ENCODE measurements at regions not wholly inside any gene's neighbourhood (a gene's known extent, or its start where the extent isn't known, plus 50 kb on each side); places are given as distances from the start of the nearest gene placed in this dataset.

- no peak for DNase-seq
These were observed 1290.6 kb upstream of the CDH6 start for GRCh38 chr5:29902859-29903258.

DNA sequence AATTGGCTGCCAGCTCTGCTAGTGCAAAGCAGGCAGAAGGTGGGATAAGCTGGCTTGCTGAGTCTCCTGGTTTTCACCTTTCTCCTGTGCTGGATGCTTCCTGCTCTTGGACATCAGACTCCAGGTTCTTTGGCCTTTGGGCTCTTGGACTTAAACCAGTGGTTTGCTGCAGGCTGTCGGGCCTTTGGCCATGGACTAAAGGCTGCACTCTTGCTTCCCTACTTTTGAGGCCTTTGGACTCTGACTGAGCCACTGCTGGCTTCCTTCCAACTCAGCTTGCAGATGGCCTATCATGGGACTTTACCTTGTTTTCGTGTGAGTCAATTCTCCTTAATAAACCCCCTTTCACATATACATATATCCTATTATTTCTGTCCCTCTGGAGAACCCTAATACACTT lies 1293.9 kb upstream of the CDH6 start:
- no peak for DNase-seq

DNA sequence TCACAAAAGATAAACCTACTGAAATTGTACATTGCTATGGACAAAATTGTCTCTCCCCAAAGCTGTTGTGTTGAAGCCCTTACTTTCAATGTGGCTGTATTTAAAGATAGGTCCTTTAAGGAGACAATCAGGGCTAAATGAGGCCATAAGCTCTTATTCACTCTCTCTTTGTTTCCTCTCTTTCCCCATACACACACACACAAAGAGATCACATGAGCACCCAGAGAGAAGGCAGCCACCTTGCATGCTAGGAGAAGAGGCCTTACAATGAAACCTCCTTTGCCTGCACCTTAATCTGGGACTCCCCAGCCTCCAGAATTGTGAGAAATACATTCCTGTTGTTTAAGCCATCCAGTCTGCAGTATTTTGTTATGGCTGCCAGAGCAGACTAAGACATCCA lies 1295.6 kb upstream of the CDH6 start:
- no peak for DNase-seq

GRCh38 chr5:29896646-29897045 lies 1296.8 kb upstream of the CDH6 start:
- DNase-seq = no peak

DNA sequence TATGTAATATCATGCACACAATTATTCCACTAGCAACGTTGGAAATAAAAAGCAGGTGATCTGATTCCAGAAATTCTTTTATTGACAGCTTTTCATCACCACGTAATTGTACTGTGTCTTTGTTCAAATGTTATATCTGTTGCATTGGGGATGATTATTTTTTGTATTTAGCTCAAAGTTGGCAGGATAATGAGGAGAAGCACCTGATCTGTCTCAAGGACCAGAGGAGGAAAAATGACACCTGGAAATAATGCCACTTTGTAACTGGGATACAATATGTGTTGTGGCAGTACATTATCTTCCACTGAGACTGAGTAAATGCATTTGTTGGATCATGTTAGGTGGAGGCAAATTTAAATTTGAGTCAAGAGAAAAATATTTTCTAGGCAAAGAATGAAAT lies 1298.8 kb upstream of the CDH6 start:
- no peak for DNase-seq

DNA sequence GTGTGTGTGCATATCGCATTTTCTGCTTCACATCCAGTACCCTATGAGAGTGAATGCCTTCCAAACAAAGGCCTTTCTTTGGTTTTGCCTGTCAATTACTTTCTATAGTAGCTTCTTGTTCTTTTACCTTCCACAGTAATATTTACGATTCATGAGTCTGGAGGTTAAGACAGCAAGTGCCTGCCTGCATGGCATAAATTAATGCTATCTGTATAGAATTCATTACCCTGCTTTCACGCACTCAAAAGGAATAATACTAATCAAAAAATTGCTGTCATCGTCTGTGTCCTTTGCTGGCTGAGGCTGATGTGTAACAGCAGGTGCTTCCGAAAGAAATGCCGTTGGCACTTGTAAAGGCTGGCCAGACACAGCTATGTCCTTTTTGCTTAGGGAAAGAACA lies 1304.4 kb upstream of the CDH6 start:
- DNase-seq = no peak

GRCh38 chr5:29885595-29885994 lies 1307.9 kb upstream of the CDH6 start:
- DNase-seq = no peak

GRCh38 chr5:29882036-29882435 lies 1311.5 kb upstream of the CDH6 start:
- no peak for DNase-seq

DNA sequence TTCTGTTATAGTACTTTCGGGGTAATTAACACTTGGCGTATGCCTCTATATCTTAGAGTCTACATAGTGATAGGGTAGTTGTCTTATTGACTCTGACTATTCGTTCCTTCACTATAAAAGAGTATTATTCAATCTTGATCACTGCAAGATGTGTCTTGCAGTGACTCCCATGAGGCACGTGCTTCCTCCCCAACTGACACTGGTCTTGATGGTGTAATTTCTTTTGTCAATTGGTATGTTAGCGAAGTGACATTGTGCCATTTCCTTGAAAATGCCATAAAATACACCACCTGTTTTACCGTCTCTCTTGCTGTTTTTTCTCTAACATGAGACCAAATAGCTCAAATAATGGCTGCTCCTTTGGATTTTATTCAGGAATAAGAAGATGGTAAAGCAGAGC lies 1314.1 kb upstream of the CDH6 start:
- DNase-seq = no peak

DNA sequence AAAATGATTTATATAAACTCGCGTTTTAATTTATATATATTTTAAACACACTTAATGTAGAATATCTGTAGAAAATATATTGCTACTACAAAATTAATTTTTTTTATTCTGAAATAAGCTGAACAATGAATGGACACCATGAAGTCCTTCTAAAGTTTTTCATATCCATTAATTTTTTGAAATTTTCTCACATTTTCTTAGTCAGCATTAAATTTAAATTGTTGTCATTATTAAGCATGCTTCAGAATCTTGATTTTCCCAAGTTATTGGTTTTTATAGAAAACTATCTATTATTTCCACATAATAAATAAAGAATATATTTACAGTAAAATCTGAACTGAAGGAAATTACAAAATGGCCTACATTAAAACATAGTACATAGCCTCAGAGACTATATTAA lies 1314.9 kb upstream of the CDH6 start:
- no peak for DNase-seq

DNA sequence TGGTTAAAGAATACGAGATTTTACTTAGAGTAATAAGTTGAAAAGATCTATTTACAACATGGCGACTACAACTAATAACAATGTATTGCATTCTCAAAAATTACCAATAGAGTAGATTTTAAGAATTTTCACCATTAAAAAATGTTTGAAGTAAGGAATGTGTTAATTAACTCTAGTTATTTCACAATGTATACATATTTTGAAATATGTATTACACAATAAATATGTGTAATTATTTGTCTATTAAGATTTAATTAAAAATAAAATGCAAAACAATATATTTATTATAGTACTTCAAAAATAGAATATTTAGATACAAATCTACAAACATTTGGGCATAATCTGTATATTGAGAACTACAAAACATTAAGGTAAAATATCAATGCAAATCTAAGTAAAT lies 1326.3 kb upstream of the CDH6 start:
- no peak for DNase-seq

- no peak for DNase-seq
These were observed 1339.7 kb upstream of the CDH6 start for GRCh38 chr5:29853711-29854220.

DNA sequence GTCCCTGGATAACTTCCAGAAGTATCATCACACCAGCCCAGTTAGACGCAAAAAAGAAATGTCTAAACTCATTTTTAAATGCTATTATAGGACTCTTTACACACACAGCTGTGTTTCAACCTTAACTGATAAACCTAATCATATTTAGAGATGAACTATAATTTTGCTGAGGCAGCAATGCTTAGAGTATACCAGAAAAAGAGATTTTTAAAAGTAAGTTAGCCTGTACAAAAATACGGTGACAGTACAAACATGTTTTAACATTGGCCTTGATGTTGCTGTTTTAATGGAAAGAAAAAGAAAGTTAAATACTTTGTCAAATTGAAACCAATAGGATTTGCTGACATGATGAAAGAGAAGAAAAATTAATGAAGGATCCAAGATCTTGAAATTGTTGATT lies 1341.2 kb upstream of the CDH6 start:
- no peak for DNase-seq

GRCh38 chr5:29845206-29845605 lies 1348.3 kb upstream of the CDH6 start:
- DNase-seq = no peak

- DNase-seq = no peak
These were observed 1360.1 kb upstream of the CDH6 start for GRCh38 chr5:29833394-29833793.

GRCh38 chr5:29822521-29822920 lies 1371.0 kb upstream of the CDH6 start:
- DNase-seq = no peak

DNA sequence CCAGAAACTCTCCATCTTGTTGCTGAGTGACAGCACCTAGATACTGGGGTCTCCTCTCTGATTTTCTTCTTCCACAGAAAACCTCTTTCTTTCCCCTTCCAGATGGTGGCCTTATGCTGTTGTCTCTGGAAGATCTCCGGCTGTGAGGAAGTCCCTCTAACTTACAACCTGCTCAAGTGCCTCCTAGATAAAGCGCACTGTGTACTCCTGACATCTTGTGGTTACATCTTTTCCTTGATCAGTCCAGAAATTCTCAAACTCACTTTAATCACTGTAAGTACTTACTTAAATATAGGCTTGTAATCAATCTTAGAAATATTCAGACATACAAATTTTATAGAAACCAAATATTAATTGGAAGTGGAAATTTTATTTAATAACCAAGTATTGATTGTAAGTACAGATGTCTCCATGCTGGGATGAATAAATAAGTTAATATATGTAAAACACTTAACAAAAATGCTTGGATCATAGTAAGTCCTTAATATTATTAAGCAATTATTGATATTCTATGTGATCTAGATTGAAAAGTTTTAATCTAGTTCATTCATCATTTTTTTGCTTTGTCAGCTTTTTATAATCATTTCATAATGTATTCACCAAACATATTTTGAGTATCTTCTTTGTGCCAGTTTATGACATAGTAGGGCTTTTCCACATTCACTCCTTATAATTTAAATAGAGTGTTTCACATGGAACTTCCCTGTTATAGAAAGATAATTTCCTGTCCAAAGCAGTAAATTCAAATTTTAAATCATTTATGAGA lies 1381.4 kb upstream of the CDH6 start:
- DNase-seq = no peak

GRCh38 chr5:29805804-29806203 lies 1387.7 kb upstream of the CDH6 start:
- no peak for DNase-seq

DNA sequence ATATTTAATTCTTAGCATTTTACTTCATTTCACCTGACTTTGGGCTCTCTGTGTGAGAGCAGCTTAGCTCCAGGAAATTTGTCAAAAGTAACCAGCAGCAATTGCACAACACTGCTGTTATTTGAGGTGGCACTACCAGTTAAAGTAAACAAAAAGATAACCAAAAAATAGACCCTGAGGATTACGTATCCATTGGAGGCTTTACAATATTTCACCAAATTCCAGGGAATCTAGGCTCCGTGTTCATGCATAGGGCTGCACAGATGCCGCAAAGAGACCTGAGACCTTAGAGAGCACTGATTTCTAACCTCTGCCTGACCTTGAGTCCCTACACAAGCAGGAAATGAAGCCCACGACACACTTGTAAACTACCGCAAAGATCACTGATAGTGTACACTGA lies 1392.7 kb upstream of the CDH6 start:
- DNase-seq = no peak

- no peak for DNase-seq
These were observed 1397.5 kb upstream of the CDH6 start for GRCh38 chr5:29796013-29796412.

GRCh38 chr5:29795096-29795652 lies 1398.3 kb upstream of the CDH6 start:
- no peak for DNase-seq

DNA sequence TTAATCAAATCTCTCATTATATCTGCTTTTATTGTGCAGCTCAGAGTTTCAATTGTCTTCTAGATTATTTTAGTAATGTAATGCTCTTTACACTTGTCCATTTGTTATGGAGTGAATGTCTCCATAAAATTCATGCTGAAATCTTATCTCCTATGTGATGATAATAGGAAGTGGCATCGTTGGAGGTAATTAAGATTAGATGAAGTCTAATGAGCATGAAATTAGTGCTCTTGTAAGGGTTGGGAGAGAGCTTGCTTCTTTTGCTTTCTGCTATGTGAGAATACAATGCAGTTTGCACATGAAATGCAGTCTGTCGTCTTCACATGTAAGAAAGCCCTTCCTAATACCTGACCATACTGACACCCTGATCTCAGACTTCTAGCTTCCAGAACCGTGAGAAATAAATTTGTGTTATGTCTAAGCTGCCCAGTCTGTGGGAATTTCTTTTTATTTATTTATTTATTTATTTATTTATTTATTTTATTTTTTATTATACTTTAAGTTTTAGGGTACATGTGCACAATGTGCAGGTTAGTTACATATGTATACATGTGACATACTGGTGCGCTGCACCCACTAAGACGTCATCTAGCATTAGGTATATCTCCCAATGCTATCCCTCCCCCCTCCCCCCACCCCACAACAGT lies 1399.2 kb upstream of the CDH6 start:
- DNase-seq = no peak

- no peak for DNase-seq
These were observed 1403.2 kb upstream of the CDH6 start for GRCh38 chr5:29790281-29790680.

DNA sequence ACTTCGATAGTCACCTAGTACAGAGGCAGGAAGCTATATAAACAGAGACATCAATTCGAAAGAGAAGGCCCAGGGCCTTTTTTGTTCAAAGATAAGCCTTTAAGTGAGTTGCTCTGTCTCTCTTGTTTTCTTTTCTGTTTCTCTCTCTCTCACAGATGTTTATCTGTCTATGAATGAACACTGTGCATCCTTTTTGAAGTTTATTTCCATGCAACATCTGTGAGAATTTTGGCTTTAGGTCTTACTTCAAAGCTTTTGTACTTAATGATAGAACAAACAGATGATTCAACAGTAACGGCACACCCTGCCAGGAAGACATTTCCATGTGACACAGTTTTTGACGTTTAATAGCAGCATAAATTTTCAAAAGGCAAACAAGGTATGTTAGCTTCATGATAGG lies 1413.1 kb upstream of the CDH6 start:
- no peak for DNase-seq
